ENCODE measurements at regions not wholly inside any gene's neighbourhood (a gene's known extent, or its start where the extent isn't known, plus 50 kb on each side); places are given as distances from the start of the nearest gene placed in this dataset.

GRCh38 chr7:55279080-55279845 lies 85.9 kb upstream of the LANCL2 start:
- Histone ChIP-seq H3K4me3 (no peak overlapping the region), H3K4me1 (peaks cover 0 to 5% (median 0%) of the 10 kb centered on the region in 6 donors), H3K36me3 (no peaks in the 10 kb centered on the region), H3K27me3 (replicated peaks in 1 of 7) (peaks cover 0 to 6% (median 0%) of the 10 kb centered on the region in 7 donors), H3K27ac (no peak overlapping the region), H3K9me3 (no peaks in the 10 kb centered on the region)
- intact Hi-C loops (cut with DNase I; ENCODE audit: low total_unique reads): no loop called here
- 80 to 84% (median 81%) methylated on average over 14 of the region's 14 CpGs for WGBS, 5 donors
- no peak for TF ChIP-seq POLR2A (IDR thresholded peaks at IDR 0.05)
- no peak for TF ChIP-seq POLR2AphosphoS5 (IDR thresholded peaks at IDR 0.05)
- no peak for TF ChIP-seq CTCF (IDR thresholded peaks at IDR 0.05 in 8 of 11, conservative IDR thresholded peaks at IDR 0.05 in 3 of 11)
- no peak for DNase-seq

GRCh38 chr7:55280031-55280454 lies 85.1 kb upstream of the LANCL2 start:
- WGBS, 5 donors: 2 to 10% (median 4%) methylated on average over 3 of the region's 3 CpGs
- H3K36me3 ChIP-seq: no peaks in the 10 kb centered on the region
- DNase-seq: no peak
- intact Hi-C loops (cut with DNase I; ENCODE audit: low total_unique reads): loop anchor here (5.0 to 10.0 kb wide), 3 partner anchors 137 to 685 kb away; partner anchors contain the start of gene NIPSNAP2
- peaks cover 0 to 5% (median 0%) of the 10 kb centered on the region in 6 donors for H3K4me1 ChIP-seq
- no peak for TF ChIP-seq POLR2A (IDR thresholded peaks at IDR 0.05)
- TF ChIP-seq CTCF (IDR thresholded peaks at IDR 0.05 in 8 of 11, conservative IDR thresholded peaks at IDR 0.05 in 3 of 11): peak in 10 of 11 experiments; percentile 33 to 61 (median 50)
- no peak overlapping the region for H3K4me3 ChIP-seq
- peaks cover 0 to 6% (median 0%) of the 10 kb centered on the region in 7 donors for H3K27me3 ChIP-seq (replicated peaks in 1 of 7)
- no peaks in the 10 kb centered on the region for H3K9me3 ChIP-seq
- H3K27ac ChIP-seq: no peak overlapping the region

GRCh38 chr7:55285665-55286064 lies 79.5 kb upstream of the LANCL2 start:
- 95 to 99% (median 97%) methylated on average over 2 of the region's 2 CpGs for WGBS, 5 donors
- Histone ChIP-seq H3K4me1 (no peaks in the 10 kb centered on the region), H3K36me3 (no peaks in the 10 kb centered on the region), H3K27me3 (replicated peaks in 1 of 7) (peaks cover 0 to 3% (median 0%) of the 10 kb centered on the region in 7 donors), H3K4me3 (no peak overlapping the region), H3K9me3 (no peaks in the 10 kb centered on the region), H3K27ac (no peak overlapping the region)
- no peak for DNase-seq
- TF ChIP-seq POLR2AphosphoS5 (IDR thresholded peaks at IDR 0.05): no peak
- no peak for TF ChIP-seq CTCF (IDR thresholded peaks at IDR 0.05 in 8 of 11, conservative IDR thresholded peaks at IDR 0.05 in 3 of 11)
- no peak for TF ChIP-seq POLR2A (IDR thresholded peaks at IDR 0.05)
- intact Hi-C loops (cut with DNase I; ENCODE audit: low total_unique reads): loop anchor here (10.0 kb wide), 2 partner anchors 309 to 679 kb away; partner anchors contain the start of gene NIPSNAP2

GRCh38 chr7:55286666-55287065 lies 78.5 kb upstream of the LANCL2 start:
- H3K4me1 ChIP-seq: no peaks in the 10 kb centered on the region
- no peak overlapping the region for H3K27ac ChIP-seq
- H3K27me3 ChIP-seq (replicated peaks in 1 of 7): peaks cover 0 to 3% (median 0%) of the 10 kb centered on the region in 7 donors
- H3K36me3 ChIP-seq: no peaks in the 10 kb centered on the region
- TF ChIP-seq POLR2AphosphoS5 (IDR thresholded peaks at IDR 0.05): no peak
- TF ChIP-seq CTCF (IDR thresholded peaks at IDR 0.05 in 8 of 11, conservative IDR thresholded peaks at IDR 0.05 in 3 of 11): no peak
- no peak for TF ChIP-seq POLR2A (IDR thresholded peaks at IDR 0.05)
- DNase-seq: no peak
- intact Hi-C loops (cut with DNase I; ENCODE audit: low total_unique reads): loop anchor here (10.0 kb wide), 2 partner anchors 308 to 678 kb away; partner anchors contain the start of gene NIPSNAP2
- 75 to 85% (median 80%) methylated on average over 3 of the region's 3 CpGs for WGBS, 5 donors
- H3K9me3 ChIP-seq: no peaks in the 10 kb centered on the region
- H3K4me3 ChIP-seq: no peak overlapping the region

Measured in spleen (tissue), 11 donors.